ENCODE measurements at regions not wholly inside any gene's neighbourhood (a gene's known extent, or its start where the extent isn't known, plus 50 kb on each side); places are given as distances from the start of the nearest gene placed in this dataset.

- TF ChIP-seq CTCF (IDR thresholded peaks at IDR 0.05; ENCODE audit: poor library complexity) (no peak), EZH2 (IDR thresholded peaks at IDR 0.05; ENCODE audit: borderline replicate concordance) (no peak)
These were observed 179.0 kb downstream of the SNX10 start for GRCh38 chr7:26470691-26471090.

Data from hepatocyte (in vitro differentiated cells).